ENCODE measurements at regions not wholly inside any gene's neighbourhood (a gene's known extent, or its start where the extent isn't known, plus 50 kb on each side); places are given as distances from the start of the nearest gene placed in this dataset.
"Not testable (repeated sequence)": the region's sequence is repeated elsewhere in the genome, so short reads cannot be mapped to it uniquely, and the experiment has no call there.

GRCh38 chr5:174901336-174901735, 177.0 kb downstream of the MSX2 start:
- no peak for DNase-seq

GRCh38 chr5:174900240-174900865, 176.0 kb downstream of the MSX2 start:
- DNase-seq, result no peak

- DNase-seq, result no peak
Observed at GRCh38 chr5:174897281-174897950, 173.0 kb downstream of the MSX2 start.

DNA sequence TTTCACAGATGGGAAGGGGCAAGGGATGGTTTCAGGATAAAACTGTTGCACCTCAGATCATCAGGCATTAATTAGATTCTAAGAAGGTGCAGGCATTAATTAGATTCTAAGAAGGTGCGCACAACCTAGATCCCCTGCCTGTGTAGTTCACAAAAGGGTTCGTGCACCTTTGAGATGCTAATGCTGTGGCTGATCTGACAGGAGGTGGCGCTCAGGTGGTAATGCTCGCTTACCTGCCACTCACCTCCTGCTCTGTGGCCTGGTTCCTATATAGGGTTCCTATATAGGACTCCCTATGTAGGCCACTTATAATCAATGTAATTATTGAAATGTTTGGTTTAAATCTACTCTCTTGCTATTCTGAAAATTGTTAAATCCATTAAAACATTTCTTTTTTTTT, 171.0 kb downstream of the MSX2 start:
- no peak for DNase-seq

DNA sequence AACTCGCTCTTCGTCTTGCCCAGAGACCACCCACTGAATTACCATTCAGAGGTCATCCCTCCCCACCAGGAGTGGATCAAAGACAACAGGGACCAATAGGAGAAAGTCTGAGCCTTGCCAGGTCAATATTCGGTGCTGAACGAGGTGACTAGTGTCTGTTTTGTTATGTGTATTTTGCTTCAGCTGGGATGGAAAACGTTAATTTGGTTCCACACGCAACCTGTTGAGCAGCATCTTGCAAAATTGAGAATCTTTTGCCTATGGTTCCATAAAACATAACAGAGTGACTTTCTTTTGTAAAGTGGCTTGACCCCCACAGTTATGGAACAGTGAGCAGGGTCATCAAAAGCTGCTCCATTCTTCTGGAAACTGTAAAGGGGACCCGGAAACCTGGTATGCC, 168.4 kb downstream of the MSX2 start:
- no peak for DNase-seq

DNA sequence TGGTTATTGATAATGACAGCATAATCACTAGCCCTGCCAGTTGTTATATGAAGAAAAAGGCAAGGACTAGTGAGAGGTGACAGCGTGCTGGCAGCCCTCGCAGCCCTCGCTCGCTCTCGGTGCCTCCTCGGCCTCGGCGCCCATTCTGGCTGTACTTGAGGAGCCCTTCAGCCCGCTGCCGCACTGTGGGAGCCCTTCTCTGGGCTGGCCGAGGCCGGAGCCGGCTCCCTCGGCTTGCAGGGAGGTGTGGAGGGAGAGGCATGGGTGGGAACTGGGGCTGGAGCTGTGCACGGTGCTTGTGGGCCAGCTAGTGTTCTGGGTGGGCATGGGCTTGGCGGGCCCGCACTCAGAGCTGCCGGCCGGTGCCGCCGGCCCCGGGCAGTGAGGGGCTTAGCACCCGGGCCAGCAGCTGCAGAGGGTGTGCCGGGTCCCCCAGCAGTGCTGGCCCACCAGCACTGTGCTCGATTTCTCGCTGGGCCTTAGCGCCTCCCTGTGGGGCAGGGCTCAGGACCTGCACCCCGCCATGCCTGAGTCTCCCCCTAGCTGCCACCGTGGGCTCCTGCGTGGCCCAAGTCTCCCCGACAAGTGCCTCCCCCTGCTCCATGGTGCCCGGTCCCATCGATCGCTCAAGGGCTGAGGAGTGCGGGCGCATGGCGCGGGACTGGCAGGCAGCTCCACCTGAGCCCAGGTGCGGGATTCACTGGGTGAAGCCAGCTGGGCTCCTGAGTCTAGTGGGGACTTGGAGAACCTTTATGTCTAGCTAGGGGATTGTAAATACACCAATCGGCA, 156.2 kb downstream of the MSX2 start:
- not testable (repeated sequence) for DNase-seq

DNA sequence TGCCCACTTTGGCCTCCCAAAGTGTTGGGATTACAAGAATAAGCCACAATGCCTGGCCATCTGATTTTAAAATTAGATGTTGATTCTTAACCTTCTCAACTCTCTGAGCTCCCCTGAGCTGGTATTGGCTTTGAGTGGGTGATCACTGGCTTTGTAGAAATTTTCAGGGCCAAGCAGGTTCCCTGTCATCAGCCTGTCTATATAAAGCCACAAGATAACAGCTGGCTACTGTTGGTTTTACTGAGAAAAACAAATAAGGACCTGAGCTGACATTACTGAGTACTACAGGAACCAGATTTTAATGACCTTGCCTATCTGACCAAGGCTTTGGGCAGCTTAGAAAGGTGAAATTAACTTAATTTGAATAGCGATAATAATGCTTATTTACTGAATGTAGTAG, 153.6 kb downstream of the MSX2 start:
- no peak for DNase-seq

DNA sequence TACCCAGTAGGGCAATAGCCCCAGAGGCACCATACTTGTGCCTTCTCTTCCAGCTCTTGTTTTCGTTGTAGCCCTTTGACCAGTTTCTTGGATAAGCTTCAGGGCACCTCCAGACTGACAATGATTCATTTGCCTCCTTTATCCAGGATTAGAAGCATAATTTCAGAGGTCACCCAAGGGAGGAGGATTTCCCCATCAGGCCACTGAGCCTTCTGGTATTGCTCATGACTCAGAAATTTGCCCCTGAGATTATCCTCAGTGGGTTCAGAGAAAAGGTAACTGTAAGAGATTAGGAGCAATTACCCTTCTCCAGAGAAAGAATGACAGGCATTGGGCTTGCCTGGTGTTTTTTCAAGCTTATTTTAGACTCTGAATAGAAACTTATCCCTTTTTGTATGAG, 147.9 kb downstream of the MSX2 start:
- no peak for DNase-seq

DNA sequence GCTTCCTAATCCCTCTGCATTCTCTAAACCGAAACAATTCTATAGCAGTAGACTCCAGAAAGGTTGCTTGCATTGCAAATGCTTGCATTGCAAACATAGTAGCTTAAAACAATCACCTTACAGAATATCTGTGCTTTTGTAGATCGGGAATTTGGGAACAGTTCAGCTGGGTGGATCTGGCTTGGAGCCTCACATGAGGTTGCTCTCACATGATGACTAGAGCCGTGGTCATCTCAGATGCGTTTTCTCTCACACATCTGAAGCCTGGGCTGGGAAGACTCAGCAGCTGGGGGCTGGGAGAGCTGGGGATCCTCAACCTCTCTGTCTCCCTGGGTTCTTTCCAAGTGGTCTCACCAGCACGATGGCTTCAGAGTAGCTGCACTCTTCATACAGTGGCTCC, 127.8 kb downstream of the MSX2 start:
- no peak for DNase-seq

DNA sequence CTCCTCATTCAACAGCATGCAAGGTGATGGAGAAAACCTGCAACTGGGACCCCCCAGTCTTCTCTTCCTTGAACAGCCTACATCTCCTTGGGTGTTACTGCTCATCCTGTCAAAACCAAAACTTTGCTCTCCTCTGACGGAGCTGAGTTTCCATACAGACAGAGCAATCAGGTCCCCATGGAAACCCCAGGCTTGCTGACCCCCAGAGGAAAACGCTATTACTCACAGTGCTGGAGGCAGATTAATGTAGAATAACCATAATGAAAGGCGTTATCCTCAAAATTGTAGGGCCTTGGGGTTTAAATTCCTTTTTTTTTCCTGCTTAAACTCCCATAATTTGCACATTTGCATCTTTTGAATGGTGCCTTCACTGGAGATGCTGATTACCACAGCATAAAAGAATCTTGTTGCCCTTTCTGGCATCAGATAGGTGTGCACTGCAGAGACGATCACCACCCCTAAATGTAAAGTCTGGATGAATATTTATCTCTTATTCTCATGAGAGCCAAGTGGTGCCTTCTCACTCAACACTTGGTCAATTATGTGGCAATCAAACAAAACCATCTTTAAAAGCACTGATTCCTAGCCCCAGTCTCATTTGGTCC, 126.3 kb downstream of the MSX2 start:
- no peak for DNase-seq

DNA sequence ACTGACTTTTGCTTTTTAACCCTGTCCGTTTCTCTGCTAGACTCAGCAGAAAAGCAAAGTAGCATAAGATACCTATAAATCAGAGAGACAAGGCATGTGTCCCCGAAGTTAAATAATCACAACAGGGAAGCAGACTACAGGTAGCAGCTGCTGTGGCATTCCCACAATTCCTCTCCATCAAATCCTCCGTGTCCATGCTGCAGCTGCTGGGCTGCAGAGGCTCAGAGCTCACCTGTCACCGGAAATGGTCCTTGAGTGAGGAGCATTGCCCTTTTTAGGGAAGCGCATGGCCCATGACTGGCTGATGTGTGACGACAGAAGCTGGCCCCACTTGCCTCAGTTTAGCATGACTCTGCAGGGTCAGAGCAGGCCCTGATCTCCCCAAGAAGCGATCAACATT, 125.0 kb downstream of the MSX2 start:
- DNase-seq, result no peak

GRCh38 chr5:174844971-174845370, 120.6 kb downstream of the MSX2 start:
- no peak for DNase-seq

- DNase-seq, result no peak
Observed at GRCh38 chr5:174843263-174844250, 119.2 kb downstream of the MSX2 start.

DNA sequence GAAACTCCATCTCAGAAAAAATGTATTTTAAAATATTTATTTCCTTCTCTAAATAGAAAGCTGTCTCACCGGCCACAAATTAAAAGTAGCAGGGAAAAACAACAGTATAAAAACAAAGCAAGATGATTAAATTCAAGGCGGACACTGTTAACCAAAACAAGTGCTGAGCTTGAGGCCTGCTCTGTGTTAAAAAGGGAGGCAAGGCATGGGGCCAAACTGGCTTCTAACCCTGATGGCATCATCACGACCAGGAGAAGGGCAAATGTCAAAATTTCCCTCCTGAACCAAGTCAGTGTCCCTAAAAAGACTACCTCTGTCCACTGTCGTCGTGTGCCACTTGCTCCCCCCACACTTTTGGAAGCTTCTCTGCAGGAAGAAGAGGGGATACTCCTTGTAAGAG, 116.1 kb downstream of the MSX2 start:
- DNase-seq, result no peak

DNA sequence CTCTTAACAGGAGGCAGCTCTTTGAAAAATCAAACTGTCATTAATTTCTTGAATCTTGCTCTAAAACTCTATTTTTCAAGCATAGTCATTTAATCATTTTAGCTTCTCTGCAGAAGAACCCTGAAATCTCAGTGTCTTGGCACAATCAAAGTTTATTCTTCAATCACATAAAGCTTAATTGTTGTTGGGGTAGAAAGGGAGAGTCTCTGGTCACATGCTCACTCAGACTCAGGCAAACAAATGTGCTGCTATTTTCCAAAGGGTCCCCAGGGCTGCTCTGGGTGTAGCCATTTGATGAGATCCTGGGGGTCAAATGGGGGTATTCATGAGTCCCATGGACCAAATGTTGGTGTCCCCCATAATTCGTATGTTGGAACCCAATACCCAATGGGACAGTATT, 114.8 kb downstream of the MSX2 start:
- no peak for DNase-seq

GRCh38 chr5:174837919-174838902, 113.8 kb downstream of the MSX2 start:
- no peak for DNase-seq

GRCh38 chr5:174834081-174834480, 109.7 kb downstream of the MSX2 start:
- no peak for DNase-seq

- DNase-seq, result no peak
Observed at GRCh38 chr5:174832811-174833210, 108.4 kb downstream of the MSX2 start.

DNA sequence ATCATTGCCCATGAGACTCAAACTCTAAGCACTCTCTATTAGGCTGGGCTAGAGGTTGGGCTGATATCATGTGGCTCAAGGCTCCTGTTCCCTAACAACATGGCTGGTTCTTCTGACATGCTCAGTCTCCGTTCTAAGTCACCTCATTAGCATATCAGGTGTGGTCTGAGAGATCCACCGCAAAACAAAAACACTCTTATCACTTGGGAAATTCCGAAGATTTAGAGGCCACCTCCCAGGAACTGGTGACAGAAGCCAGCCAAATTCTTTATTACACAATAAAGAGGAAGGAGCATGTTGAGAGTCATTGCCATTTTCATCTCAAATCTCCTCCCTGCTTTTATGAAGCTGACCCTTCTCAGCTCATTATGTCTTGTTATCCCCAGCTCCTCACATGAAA, 107.6 kb downstream of the MSX2 start:
- DNase-seq, result no peak

GRCh38 chr5:174831031-174831660, 106.8 kb downstream of the MSX2 start:
- DNase-seq, result no peak

- DNase-seq, result no peak
Observed at GRCh38 chr5:174829511-174829864, 105.1 kb downstream of the MSX2 start.
